HL-60 (cell line): ENCODE measurements at regions not wholly inside any gene's neighbourhood (a gene's known extent, or its start where the extent isn't known, plus 50 kb on each side); places are given as distances from the start of the nearest gene placed in this dataset.

Source experiments
- DNase-seq, 2 experiments: peaks; one replicate each; pipeline ENCODE4 v3.0.0-alpha.2; 2010 to 2020; ENCODE audit warnings: low read depth in 1 of 2, low spot score in 1 of 2
- H3K27ac ChIP-seq: fragments of 250-450 bp; sonication (Bioruptor Pico); replicated peaks from 2 replicates; pipeline ENCODE4 v1.5.1; 2020; ENCODE audit warnings: mild to moderate bottlenecking, moderate library complexity
- H3K27me3 ChIP-seq: fragments of 250-450 bp; sonication (Bioruptor Pico); 2 replicates; pipeline ENCODE4 v1.5.1; 2021; ENCODE audit warnings: mild to moderate bottlenecking, moderate library complexity; ENCODE audit not compliant: insufficient read depth, poor library complexity, severe bottlenecking
- H3K4me3 ChIP-seq: replicated peaks from 2 replicates; pipeline ENCODE4 v1.5.1; 2011; ENCODE audit warnings: mild to moderate bottlenecking, control low read depth, low read length; ENCODE audit not compliant: insufficient read depth
- CTCF ChIP-seq: IDR thresholded peaks from one replicate; pipeline ENCODE4 v1.5.1; 2011; ENCODE audit warnings: low read length, control low read depth, inconsistent platforms; ENCODE audit not compliant: insufficient read depth
- GABPA ChIP-seq: IDR thresholded peaks from 2 replicates; pipeline ENCODE4 v1.6.1; 2012; ENCODE audit warnings: low read depth
- POLR2AphosphoS5 ChIP-seq: IDR thresholded peaks from 2 replicates; pipeline ENCODE4 v1.6.1; 2012; ENCODE audit warnings: low read depth
- REST ChIP-seq: IDR thresholded peaks from 2 replicates; pipeline ENCODE4 v1.6.1; 2012; ENCODE audit warnings: low read depth; ENCODE audit not compliant: insufficient replicate concordance
- SPI1 ChIP-seq: IDR thresholded peaks from 2 replicates; pipeline ENCODE4 v1.6.1; 2012; ENCODE audit warnings: low read depth, mild to moderate bottlenecking, borderline replicate concordance

GRCh38 chr11:119892311-119892808, 163.4 kb upstream of the NECTIN1 start:
- H3K4me3 ChIP-seq: no peak overlapping the region
- no peak for TF ChIP-seq CTCF
- TF ChIP-seq REST: no peak
- no peak for TF ChIP-seq GABPA
- no peak for TF ChIP-seq SPI1
- TF ChIP-seq POLR2AphosphoS5: no peak

GRCh38 chr11:119891055-119891768, 162.2 kb upstream of the NECTIN1 start:
- Histone ChIP-seq H3K4me3 (no peak overlapping the region), H3K27me3 (peaks cover 2% of the 10 kb centered on the region), H3K27ac (no peak overlapping the region)
- TF ChIP-seq REST (no peak), GABPA (no peak), SPI1 (no peak), POLR2AphosphoS5 (no peak), CTCF (no peak)
- DNase-seq: no peak

More at GRCh38 chr11:119892311-119892808, 163.4 kb upstream of the NECTIN1 start:
- DNase-seq: no peak
- peaks cover 2% of the 10 kb centered on the region for H3K27me3 ChIP-seq
- H3K27ac ChIP-seq: no peak overlapping the region

- DNase-seq: no peak
- peaks cover 2% of the 10 kb centered on the region for H3K27me3 ChIP-seq
These were observed 161.5 kb upstream of the NECTIN1 start for GRCh38 chr11:119890466-119890865.

More at GRCh38 chr11:119890466-119890865, 161.5 kb upstream of the NECTIN1 start:
- no peak overlapping the region for H3K4me3 ChIP-seq
- TF ChIP-seq GABPA (no peak), SPI1 (no peak), POLR2AphosphoS5 (no peak), CTCF (no peak), REST (no peak)
- no peak overlapping the region for H3K27ac ChIP-seq
